ENCODE measurements at regions not wholly inside any gene's neighbourhood (a gene's known extent, or its start where the extent isn't known, plus 50 kb on each side); places are given as distances from the start of the nearest gene placed in this dataset.

DNA sequence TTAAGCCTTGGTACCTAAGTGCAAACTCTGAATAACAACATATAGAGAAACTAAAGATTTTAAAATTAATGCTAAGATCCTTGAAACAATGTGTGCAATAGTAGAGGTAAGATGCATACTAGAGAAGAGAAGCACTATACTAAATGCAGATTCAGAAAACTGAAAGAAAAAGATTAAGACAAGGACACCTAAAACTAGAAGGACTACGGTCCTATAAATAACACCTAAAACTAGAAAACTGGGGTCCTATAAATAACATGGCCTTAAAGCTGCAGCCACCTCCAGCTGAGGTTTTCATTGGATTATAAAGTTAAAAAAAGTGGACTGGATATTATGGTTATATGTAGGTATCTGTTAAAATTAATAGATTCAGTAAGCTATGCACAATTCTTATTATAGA lies 320.9 kb downstream of the IPMK start:
- DNase-seq (ENCODE audit: low read depth, low spot score) (no peak), ATAC-seq (no peak), FAIRE-seq (no peak)
- no peaks in the 10 kb centered on the region for H3K4me1 ChIP-seq (ENCODE audit: control insufficient read depth, insufficient read depth, low read length)
- H3K4me3 ChIP-seq, result no peak overlapping the region
- 42% methylated on average over 1 of the region's 1 CpG for WGBS (ENCODE audit: insufficient coverage, insufficient replicate concordance, low lambda C conversion rate, missing lambda C conversion rate)
- no peak overlapping the region for H2AFZ ChIP-seq (ENCODE audit: control insufficient read depth, low read depth, low read length)
- in situ Hi-C loops (cut with MboI) (no loop called here), intact Hi-C loops (cut with micrococcal nuclease; ENCODE audit: unreplicated experiment) (no loop called here)
- ChIA-PET SMC1A (ENCODE audit: uncharacterized antibody, unreplicated experiment) (no interaction called here), RAD21 (ENCODE audit: unreplicated experiment) (no interaction called here), CTCF (no interaction called here), POLR2A (no interaction called here)
- no peak overlapping the region for H3K4me2 ChIP-seq (ENCODE audit: control insufficient read depth, insufficient read depth)
- no peaks in the 10 kb centered on the region for H3K36me3 ChIP-seq (ENCODE audit: control insufficient read depth in 2 of 2, insufficient read depth in 2 of 2, low read length in 1 of 2)
- no peaks in the 10 kb centered on the region for H3K9me3 ChIP-seq (replicated peaks; ENCODE audit: control insufficient read depth, insufficient read depth, low read length)
- H3K27me3 ChIP-seq (replicated peaks in 1 of 2; ENCODE audit: control insufficient read depth in 2 of 2, insufficient read depth in 2 of 2, low read length in 1 of 2), result no peaks in the 10 kb centered on the region
- no TSS peak for BruUV-seq (replicated peaks)
- no peaks in the 10 kb centered on the region for H3K79me2 ChIP-seq (ENCODE audit: control insufficient read depth, insufficient read depth, low read length)
- no peak overlapping the region for H3K9ac ChIP-seq (ENCODE audit: control insufficient read depth, insufficient read depth, low read length)
- no peaks in the 10 kb centered on the region for H4K20me1 ChIP-seq (ENCODE audit: control insufficient read depth, insufficient read depth)
- H3K27ac ChIP-seq (ENCODE audit: control insufficient read depth, insufficient read depth), result no peak overlapping the region
- TF ChIP-seq LARP7 (IDR thresholded peaks at IDR 0.05) (no peak), TCF7 (IDR thresholded peaks at IDR 0.05; ENCODE audit: borderline replicate concordance) (no peak), ELK1 (IDR thresholded peaks at IDR 0.05; ENCODE audit: low read depth, low read length) (no peak), SREBF1 (IDR thresholded peaks at IDR 0.05; ENCODE audit: low read length) (no peak), POLR2A (IDR thresholded peaks at IDR 0.05; ENCODE audit: low read depth, low read length) (no peak), SP1 (IDR thresholded peaks at IDR 0.05; ENCODE audit: low read depth, low read length) (no peak), SUPT20H (IDR thresholded peaks at IDR 0.05; ENCODE audit: borderline replicate concordance, control insufficient read depth, low read depth, low read length) (no peak), MYB (IDR thresholded peaks at IDR 0.05; ENCODE audit: borderline replicate concordance, low read depth, low read length) (no peak), RFX5 (IDR thresholded peaks at IDR 0.05; ENCODE audit: low read depth, low read length) (no peak), REST (IDR thresholded peaks at IDR 0.05; ENCODE audit: low read depth, low read length) (no peak), ZNF217 (IDR thresholded peaks at IDR 0.05) (no peak)
- TF ChIP-seq, protein P1, sequence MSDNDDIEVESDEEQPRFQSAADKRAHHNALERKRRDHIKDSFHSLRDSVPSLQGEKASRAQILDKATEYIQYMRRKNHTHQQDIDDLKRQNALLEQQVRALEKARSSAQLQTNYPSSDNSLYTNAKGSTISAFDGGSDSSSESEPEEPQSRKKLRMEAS (IDR thresholded peaks at IDR 0.05; ENCODE audit: low read depth, low read length), result no peak

All from GM12878 (cell line).